Muscle layer of duodenum (tissue), 2 donors: ENCODE measurements at regions not wholly inside any gene's neighbourhood (a gene's known extent, or its start where the extent isn't known, plus 50 kb on each side); places are given as distances from the start of the nearest gene placed in this dataset.

Experiments
- H3K27ac ChIP-seq: one replicate; pipeline ENCODE4 v1.7.0; 2013; ENCODE audit warnings: mild to moderate bottlenecking, low read length
- H3K27me3 ChIP-seq: one replicate; pipeline ENCODE4 v1.7.0; 2013; ENCODE audit warnings: low read depth, mild to moderate bottlenecking, control low read depth, low read length
- H3K36me3 ChIP-seq, 2 donors: one replicate each; pipeline ENCODE4 v1.7.0; 2013; ENCODE audit warnings: low read length in 2 of 2, control low read depth in 1 of 2, mild to moderate bottlenecking in 1 of 2; ENCODE audit not compliant: insufficient read depth in 2 of 2, control insufficient read depth in 1 of 2
- H3K4me1 ChIP-seq, 2 donors: one replicate each; pipeline ENCODE4 v1.7.0; 2013; ENCODE audit warnings: low read length in 2 of 2, mild to moderate bottlenecking in 2 of 2, control low read depth in 1 of 2, moderate library complexity in 1 of 2; ENCODE audit not compliant: insufficient read depth in 2 of 2, control insufficient read depth in 1 of 2
- H3K4me3 ChIP-seq, 2 donors: one replicate each; pipeline ENCODE4 v1.7.0; 2013; ENCODE audit warnings: low read length in 2 of 2, low read depth in 1 of 2, mild to moderate bottlenecking in 1 of 2
- H3K9me3 ChIP-seq, 2 donors: one replicate each; pipeline ENCODE4 v1.7.0; 2013; ENCODE audit warnings: low read length in 2 of 2, control low read depth in 1 of 2, mild to moderate bottlenecking in 1 of 2; ENCODE audit not compliant: control insufficient read depth in 1 of 2
- donor health status: healthy.

DNA sequence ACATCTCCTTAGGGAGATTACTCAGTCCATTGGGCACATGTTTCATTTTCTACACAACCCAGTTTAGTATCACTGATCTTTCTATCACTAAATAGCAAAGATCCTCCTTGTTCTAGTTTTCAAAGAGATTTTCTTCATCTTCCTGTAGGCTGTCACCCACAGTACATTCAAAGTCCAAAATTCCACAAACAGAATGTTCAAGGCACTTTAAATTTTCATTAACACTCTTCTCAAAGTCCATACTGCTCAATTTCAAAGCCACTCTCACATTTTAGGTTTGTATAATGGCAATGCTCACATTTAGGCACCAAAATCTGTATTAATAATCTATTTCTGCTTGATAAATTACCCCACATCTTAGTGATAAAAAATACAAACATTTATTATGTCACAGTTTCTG is 152.8 kb downstream of the FSIP2 start:
- Histone ChIP-seq H3K9me3 (no peaks in the 10 kb centered on the region), H3K36me3 (no peaks in the 10 kb centered on the region), H3K4me3 (no peak overlapping the region), H3K27me3 (no peaks in the 10 kb centered on the region), H3K4me1 (no peaks in the 10 kb centered on the region), H3K27ac (no peak overlapping the region)

DNA sequence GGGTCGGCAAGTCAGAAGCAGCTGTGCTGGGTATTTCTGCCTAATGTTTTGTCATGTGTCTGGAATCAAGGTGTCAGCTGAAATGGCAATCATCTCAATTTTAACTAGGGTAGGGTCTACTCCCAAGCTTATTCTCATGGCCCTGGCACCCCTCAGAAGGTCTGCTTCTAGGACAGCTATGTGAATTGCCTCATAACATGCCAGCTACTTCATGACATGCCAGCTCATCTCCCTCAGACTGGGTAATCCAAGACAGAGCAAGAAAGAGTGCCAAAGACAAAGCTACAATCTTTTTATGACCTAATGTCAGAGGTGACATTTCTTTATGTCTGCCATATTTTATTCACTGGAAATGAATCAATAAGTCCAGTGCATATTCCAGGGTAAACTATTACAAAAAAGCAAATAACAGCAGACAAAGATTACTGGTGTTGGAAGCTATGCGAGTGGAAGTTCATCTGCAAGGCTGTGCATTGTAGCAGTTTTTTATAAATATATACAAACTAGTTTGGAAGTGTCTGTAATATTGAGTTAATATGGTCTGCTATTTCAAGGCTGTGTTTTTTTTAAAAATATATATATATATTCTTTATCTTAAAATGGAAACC is 153.3 kb downstream of the FSIP2 start:
- Histone ChIP-seq H3K9me3 (no peaks in the 10 kb centered on the region), H3K36me3 (no peaks in the 10 kb centered on the region)

DNA sequence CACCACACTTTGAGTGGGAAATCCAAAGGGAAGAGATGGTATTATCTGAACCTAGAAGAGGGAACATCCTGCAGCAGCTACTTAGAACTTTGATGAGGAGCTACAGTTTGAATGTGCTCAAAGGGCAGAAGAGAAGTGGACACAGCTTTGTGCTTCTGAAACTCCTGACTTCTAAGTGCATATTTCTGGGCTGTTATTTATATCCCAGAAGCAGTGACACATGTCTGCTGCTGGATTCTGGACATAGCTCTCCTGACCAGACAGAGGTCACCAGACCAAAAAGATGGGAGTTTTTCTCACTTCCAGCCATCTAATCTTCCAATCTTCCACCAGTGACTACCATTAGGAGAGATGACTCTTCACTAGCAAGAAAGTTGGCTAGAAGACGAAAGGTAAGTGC is 153.9 kb downstream of the FSIP2 start:
- H3K9me3 ChIP-seq: no peaks in the 10 kb centered on the region
- no peak overlapping the region for H3K4me3 ChIP-seq
- H3K36me3 ChIP-seq: no peaks in the 10 kb centered on the region
- H3K27ac ChIP-seq: no peak overlapping the region
- H3K4me1 ChIP-seq: no peaks in the 10 kb centered on the region
- no peaks in the 10 kb centered on the region for H3K27me3 ChIP-seq

More for the DNA sequence above, 153.3 kb downstream of the FSIP2 start:
- Histone ChIP-seq H3K27me3 (no peaks in the 10 kb centered on the region), H3K27ac (no peak overlapping the region), H3K4me1 (no peaks in the 10 kb centered on the region), H3K4me3 (no peak overlapping the region)

DNA sequence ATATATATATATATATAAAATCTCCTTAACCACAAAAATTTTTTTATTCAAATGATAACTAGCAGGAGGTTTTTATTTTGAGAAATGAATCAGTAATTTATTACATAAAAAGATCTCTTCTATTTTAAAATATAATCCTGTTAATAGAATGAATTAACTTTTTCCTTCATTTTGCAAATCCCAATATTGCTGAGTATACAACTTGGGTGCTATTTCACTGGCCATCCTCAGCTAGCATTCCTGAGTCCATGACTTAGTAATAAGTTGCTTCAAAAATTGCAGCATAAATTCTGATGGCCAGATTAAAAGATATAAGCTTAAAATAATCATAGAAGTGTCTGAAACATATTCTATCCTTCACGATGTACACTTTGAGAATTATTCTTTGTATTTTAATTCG is 155.6 kb downstream of the FSIP2 start:
- H3K27me3 ChIP-seq: no peaks in the 10 kb centered on the region
- no peak overlapping the region for H3K27ac ChIP-seq
- H3K4me3 ChIP-seq: no peak overlapping the region
- H3K36me3 ChIP-seq: no peaks in the 10 kb centered on the region
- no peaks in the 10 kb centered on the region for H3K9me3 ChIP-seq
- no peaks in the 10 kb centered on the region for H3K4me1 ChIP-seq

DNA sequence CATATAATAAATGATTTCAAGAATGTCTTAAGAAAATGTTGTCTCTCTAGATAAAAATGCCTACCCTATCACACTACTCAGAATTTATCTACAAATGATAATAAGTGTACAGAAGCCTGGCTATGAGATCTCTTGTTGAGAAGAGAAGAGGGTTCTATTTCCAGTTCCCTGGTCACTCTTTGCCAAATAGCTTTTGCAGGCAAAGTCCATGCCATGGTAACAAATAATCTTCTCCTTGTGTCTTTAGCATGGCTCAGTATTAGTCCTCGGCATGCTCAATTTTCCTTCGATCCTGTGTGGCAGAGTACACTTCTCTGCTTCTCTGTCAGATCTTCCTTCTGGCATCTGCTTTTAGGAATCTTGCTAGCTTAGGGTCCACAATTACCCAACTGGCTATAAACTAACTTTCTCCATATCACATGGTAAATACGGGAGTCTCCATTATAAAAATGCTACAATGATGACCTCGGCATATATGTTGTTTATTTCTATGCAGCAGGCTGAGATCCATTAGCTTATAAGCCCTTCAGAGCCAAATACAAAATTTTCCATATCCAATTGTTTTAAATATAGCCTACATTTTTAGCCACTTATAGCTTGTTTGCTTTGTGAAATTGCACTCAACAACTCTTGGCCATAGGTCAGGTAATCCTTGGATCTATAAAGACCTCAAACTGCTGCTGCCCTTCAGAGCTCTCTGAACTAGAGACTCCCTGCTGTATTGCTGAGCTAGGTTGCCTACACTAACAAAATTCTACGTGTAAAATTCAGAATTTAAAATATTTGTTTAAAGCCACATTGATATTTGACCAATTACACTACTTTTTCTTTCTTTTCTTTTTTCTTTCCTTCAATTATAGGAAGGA is 157.5 kb downstream of the FSIP2 start:
- H3K36me3 ChIP-seq: no peaks in the 10 kb centered on the region

DNA sequence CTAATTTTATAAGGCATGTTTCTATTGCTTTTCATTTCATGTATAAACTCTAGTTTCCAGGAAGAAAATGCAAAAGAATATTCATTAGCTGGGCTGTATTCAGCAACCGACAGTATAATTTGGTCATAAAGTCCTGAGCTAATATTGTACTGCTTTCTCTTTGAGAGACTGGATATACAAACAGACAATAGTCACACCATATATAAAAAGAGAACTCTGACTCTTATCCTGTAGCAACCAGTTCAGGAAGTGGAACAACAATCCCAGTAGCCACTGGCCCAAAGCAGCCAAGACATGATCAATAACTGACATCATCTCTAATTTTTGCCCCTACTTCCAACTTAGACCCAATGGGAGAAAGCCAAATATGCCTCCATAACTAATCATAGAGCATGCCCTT is 160.8 kb downstream of the FSIP2 start:
- no peak overlapping the region for H3K4me3 ChIP-seq
- no peaks in the 10 kb centered on the region for H3K27me3 ChIP-seq
- no peaks in the 10 kb centered on the region for H3K36me3 ChIP-seq
- H3K4me1 ChIP-seq: no peaks in the 10 kb centered on the region
- H3K27ac ChIP-seq: no peak overlapping the region
- no peaks in the 10 kb centered on the region for H3K9me3 ChIP-seq

More for the DNA sequence above, 157.5 kb downstream of the FSIP2 start:
- Histone ChIP-seq H3K4me3 (no peak overlapping the region), H3K27ac (no peak overlapping the region), H3K27me3 (no peaks in the 10 kb centered on the region), H3K9me3 (no peaks in the 10 kb centered on the region), H3K4me1 (no peaks in the 10 kb centered on the region)

DNA sequence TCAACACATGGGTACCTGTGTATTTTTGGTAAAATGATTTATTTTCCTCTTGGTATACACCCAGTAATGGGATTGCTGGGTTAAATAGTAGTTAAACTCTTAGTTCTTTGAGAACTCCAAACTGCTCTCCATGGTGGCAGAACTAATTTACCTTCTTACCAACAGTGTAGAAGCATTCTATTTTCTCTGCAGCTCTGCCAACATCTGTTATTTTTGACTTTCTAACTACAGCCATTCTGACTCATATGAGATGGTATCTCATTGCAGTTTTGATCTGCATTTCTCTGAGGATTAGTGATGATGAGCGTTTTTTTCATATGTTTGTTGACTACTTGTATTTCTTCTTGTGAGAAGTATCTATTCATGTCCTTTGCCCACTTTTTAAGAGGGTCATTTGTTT is 180.6 kb downstream of the FSIP2 start:
- no peaks in the 10 kb centered on the region for H3K27me3 ChIP-seq
- no peak overlapping the region for H3K27ac ChIP-seq
- no peaks in the 10 kb centered on the region for H3K4me1 ChIP-seq

DNA sequence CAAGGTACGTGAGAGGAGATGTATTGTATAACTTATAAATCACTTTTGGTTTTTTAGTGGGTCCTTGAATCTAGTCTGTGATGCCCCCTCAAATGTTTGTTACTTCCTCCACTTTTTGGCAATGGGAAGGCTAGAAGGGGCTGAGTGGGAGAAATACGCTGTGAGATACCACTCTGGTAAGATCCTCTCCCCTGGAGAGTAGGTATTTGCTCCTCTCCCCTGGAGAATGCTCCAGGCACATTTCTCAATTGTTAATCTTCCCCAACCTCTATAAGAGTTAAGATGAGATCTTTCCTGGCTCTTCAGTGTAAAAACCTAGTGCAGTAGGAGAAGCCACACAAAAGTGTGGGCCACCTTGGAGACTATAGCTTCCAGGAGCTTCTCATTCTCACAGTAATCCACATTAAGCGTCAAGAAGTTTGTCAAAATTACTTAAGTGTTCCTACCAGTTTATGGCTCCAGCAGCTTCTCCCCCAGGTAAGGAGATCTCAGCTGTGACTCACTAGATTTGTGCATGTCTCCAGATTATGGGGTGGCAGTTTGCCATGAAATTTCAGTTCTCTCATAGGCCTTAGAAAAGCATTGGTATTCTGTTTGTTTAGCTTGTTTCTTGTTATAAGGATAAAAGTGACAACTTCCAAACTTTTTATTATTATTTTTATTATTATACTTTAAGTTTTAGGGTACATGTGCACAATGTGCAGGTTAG is 182.6 kb downstream of the FSIP2 start:
- Histone ChIP-seq H3K27me3 (no peaks in the 10 kb centered on the region), H3K36me3 (no peaks in the 10 kb centered on the region), H3K4me3 (no peak overlapping the region), H3K9me3 (peaks cover 0 to 5% of the 10 kb centered on the region in 2 donors), H3K4me1 (no peaks in the 10 kb centered on the region), H3K27ac (no peak overlapping the region)

More for the DNA sequence above, 180.6 kb downstream of the FSIP2 start:
- H3K36me3 ChIP-seq: no peaks in the 10 kb centered on the region
- H3K4me3 ChIP-seq: no peak overlapping the region
- peaks cover 0 to 5% of the 10 kb centered on the region in 2 donors for H3K9me3 ChIP-seq

DNA sequence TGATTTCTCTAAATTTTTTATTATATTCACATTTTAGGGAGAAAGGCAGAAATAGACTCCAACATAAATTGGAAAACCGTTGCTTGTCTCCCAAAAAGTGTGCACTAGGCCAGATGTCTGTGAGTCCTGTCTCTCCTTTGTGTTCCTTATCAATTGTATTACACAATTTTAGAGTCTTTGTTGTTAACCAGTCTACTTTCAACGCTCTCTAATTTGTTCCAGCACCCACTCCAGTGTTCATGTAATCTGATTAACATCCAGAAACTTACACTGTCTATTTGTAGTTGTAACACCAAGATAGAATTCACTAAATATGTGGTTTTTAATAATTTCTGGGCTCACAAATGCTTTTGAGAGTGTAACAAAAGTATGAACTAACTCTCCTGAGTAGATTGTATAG is 195.6 kb downstream of the FSIP2 start:
- H3K27me3 ChIP-seq: no peaks in the 10 kb centered on the region
- H3K36me3 ChIP-seq: no peaks in the 10 kb centered on the region
- H3K9me3 ChIP-seq: no peaks in the 10 kb centered on the region
- H3K4me1 ChIP-seq: no peaks in the 10 kb centered on the region
- no peak overlapping the region for H3K27ac ChIP-seq
- H3K4me3 ChIP-seq: no peak overlapping the region

DNA sequence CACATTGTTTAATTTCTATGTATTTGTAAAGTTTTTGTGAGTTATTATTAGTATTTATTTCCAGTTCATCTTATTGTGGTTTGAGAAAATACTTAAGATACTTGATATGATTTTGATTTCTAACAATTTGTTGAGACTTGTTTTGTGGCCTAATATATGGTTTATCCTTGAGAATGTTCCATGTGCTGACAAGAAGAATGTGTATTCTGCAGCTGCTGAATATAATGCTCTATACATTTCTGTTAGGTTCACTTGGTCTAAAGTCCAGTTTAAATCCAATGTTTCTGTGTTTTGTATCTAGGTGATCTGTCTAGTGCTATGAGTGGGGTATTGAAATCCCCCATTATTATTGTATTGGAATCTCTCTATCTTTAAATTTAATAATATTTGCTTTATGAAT is 201.3 kb downstream of the FSIP2 start:
- Histone ChIP-seq H3K36me3 (peaks cover 0 to 4% of the 10 kb centered on the region in 2 donors), H3K4me1 (no peaks in the 10 kb centered on the region)

DNA sequence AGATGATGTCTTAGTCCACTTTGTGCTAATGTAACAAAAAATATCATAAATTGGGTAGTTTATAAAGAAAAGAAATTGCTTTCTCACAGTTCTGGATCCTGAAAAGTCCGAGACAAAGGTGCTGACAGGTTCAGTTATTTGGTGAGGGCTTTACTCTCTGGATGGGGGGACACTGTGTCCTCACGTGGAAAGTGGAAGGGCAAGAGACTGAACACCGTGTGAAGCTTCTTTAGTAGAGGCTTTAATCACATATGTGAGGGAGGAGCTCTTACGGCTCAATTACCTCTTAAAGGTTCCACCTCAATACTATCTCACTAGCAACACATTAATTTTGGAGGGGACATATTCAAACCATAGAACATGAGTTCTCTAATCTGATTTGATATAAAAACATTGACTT is 204.3 kb downstream of the FSIP2 start:
- Histone ChIP-seq H3K27me3 (no peaks in the 10 kb centered on the region), H3K36me3 (peaks cover 0 to 4% of the 10 kb centered on the region in 2 donors), H3K4me1 (no peaks in the 10 kb centered on the region), H3K4me3 (no peak overlapping the region), H3K9me3 (peaks cover 0 to 8% of the 10 kb centered on the region in 2 donors), H3K27ac (no peak overlapping the region)

More for the DNA sequence above, 201.3 kb downstream of the FSIP2 start:
- peaks cover 0 to 8% of the 10 kb centered on the region in 2 donors for H3K9me3 ChIP-seq
- H3K27me3 ChIP-seq: no peaks in the 10 kb centered on the region
- H3K27ac ChIP-seq: no peak overlapping the region
- no peak overlapping the region for H3K4me3 ChIP-seq
